HuH-7 (cell line): ENCODE measurements at regions not wholly inside any gene's neighbourhood (a gene's known extent, or its start where the extent isn't known, plus 50 kb on each side); places are given as distances from the start of the nearest gene placed in this dataset.
A peak's percentile ranks its signal among the peaks of the same experiment; 100 is the strongest.

ENCODE experiments used
- DNase-seq: peaks from one replicate; pipeline ENCODE4 v3.0.0; 2011; ENCODE audit warnings: low spot score

GRCh38 chr12:46449316-46449715, 76.7 kb upstream of the SLC38A2 start:
- DNase-seq = no peak

DNA sequence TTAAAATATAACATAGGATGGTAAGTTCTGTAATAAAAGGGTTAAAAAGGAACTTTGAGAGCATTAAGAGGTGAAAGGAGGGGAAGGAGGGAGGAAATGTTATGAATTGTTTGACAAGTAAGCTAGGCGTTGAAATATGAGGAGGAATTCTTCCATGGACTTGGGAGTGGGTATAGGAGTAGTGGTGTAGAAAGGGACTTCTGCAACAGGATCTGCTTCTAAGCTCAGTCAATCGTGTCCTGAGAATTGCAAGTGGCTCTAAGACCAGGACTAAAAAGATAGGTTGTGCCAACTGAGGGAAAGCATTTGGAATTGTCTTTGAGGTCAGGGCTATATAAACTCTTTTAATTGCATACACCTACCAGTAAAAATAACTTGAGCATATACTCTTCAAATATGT, 74.1 kb upstream of the SLC38A2 start:
- no peak for DNase-seq

DNA sequence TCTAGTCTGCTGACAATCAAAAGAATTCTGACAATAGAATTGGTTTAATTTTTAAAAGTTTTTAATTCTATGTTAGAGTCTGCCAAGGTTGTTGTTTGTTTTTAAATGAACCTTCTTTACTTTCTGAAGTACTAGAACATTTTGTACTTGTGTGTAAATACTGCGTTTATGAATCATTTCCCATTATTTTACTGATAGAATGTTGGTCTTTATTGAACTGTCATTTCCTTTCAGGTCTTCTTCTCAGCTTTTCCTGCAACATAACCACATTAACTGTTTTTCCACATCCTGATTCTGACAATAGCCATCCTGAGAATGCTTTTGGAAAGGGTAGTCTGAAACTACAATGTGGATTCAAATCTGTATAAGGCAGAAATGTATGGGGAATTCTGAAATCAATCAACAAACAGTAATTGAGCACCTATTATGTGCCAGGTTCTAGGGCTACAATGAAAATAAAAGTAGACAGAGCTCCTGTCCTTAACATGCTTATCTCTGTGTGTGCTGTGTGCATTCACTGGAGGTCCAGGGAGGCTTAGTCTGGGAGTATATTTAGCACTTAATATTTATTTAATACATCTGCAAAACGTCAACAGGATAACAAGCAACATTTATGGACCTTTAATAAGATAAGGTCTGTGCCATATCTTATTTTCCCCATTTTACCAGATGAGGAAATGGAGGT, 73.1 kb upstream of the SLC38A2 start:
- DNase-seq = no peak

- no peak for DNase-seq
Observed at GRCh38 chr12:46445093-46445492, 72.5 kb upstream of the SLC38A2 start.

- no peak for DNase-seq
Observed at GRCh38 chr12:46443594-46444263, 71.2 kb upstream of the SLC38A2 start.

DNA sequence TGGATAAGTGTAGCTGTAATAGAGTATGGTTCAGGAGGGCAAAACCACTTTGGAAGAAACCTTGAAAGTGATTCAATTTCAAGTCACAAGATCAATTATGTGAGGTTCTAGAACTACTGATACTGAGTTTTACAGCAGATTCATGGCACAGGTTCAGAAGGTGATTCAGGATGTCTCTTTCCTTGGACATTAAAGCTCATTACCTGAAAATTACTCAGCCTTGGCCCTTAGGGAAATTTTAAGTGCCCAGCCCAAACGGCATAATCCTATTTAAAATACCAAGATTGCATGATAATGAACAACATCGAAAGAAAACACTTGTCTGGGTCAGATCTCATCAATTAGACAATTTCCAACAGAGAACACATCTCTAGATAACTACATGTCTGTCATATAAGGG, 70.2 kb upstream of the SLC38A2 start:
- no peak for DNase-seq

DNA sequence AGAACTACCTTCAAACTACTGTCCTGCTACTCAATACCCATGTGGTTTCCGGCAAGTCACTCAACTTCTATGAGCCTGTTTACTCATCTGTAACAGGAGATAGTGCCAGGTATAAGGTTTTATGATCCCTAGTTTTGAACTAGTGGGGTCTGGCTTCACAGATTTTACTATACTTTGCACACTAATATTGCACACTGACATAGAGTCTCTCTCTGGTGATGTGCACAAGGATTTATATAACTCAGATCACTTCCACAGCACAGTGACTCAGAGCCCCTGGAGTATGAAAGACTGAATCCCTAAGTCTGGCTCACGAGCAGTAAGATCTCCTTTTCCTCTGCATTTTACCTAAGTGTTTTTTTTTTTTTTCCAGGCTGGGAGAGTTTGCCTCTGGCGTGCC, 69.7 kb upstream of the SLC38A2 start:
- no peak for DNase-seq

DNA sequence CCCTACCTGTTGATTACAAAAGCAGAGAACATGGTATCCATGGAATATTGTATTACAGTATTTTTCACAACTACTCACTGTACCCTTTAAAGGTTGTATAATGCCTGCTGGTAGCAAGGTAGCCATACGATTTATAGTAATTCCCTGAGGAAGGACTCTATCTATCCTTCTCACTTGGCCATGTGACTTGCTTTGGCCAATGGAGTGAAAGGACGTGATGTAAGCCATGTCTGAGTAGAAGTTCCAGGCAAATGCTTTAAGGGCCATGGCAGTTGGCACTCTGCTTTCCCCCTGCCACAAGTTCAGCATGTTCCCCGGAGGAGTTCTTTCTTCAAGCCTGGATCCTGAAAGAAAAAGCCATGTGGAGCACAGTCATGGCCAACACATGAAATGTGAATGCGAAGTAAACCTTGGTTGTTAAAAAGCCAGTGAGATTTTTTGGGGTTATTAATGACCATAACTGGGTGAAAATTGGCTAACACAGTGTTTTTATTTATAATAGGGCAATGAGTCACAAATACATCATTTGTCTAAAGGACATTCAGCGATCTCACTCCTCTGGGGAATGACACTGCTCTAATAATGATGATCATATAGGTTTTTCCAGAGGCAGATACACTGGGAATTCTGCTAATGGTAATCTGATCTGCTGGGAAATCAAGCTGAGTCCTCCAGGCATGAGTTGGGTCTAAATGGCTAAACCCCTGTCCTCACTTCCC, 67.4 kb upstream of the SLC38A2 start:
- DNase-seq = no peak

- DNase-seq = no peak
Observed at GRCh38 chr12:46438719-46439319, 66.2 kb upstream of the SLC38A2 start.

- no peak for DNase-seq
Observed at GRCh38 chr12:46438256-46438655, 65.7 kb upstream of the SLC38A2 start.

DNA sequence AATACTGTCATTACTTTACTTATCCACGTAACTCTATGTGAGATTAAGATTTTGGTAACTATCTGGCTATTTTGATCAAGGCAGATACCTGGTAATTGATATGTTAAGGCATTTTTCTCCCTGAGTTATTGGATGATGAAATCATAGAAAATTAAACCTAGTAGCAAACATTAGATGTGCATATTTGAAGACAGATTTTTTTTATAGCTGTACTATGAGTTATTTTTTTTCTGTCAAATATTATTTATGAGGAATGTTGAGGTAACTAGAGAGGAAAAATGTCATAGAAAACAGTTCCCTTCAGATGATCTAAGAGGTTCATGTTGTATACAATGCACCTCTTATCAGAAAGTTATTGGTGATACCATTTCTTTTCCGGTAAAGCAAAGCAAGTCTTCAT, 64.9 kb upstream of the SLC38A2 start:
- DNase-seq = no peak

- no peak for DNase-seq
Observed at GRCh38 chr12:46436747-46437146, 64.2 kb upstream of the SLC38A2 start.

DNA sequence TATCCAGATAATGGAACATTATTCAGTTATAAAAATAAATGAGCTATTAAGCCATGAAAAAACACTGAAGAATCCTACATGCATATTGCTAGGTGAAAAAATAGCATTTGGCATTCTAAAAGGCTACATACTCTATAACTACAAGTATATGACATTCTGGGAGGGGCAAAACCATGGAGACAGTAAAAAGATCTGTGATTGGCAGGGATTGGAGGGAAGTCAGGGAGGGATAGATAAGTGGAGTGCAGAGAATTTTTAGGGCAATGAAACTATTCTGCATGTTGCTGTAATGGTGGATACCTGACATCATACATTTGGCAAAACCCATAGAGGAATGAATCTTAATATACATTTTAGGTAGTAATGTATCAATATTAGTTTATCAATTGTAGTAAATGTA, 63.1 kb upstream of the SLC38A2 start:
- no peak for DNase-seq

GRCh38 chr12:46435029-46435428, 62.5 kb upstream of the SLC38A2 start:
- DNase-seq = no peak

DNA sequence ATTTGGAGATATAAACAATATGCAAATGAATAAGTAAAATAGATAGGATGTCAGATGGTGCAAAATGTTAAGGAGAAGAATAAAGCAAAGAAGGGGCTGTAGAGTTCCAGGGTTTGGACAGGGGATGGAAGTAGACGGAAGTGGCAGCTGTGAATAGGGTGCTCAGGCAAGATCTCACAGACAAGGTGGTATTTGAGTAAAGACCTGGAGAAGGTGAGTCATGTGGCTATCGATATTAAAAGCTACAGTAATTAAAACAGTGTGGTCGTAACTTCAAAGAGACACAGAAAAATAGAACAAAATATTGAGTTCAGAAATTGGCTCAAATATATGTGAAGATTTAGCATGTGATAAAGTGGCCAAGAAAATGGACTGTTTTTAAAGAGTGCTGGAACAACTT, 61.3 kb upstream of the SLC38A2 start:
- no peak for DNase-seq

GRCh38 chr12:46432325-46432724, 59.8 kb upstream of the SLC38A2 start:
- DNase-seq = no peak

GRCh38 chr12:46430340-46430948, 57.9 kb upstream of the SLC38A2 start:
- peak; percentile 38 for DNase-seq
